K562 (cell line): ENCODE measurements at regions not wholly inside any gene's neighbourhood (a gene's known extent, or its start where the extent isn't known, plus 50 kb on each side); places are given as distances from the start of the nearest gene placed in this dataset.

Experiments used
- ATAC-seq: fragments of 200-7000 bp; cut with Tn5 transposase; 3 replicates; pipeline ENCODE4 v1.9.1; 2020; ENCODE audit warnings: moderate library complexity
- BruUV-seq: library from RNA; stranded (reverse); fragments of 400-500 nt; replicated peaks from 2 replicates; lab custom pipeline; 2021; lab: Mats Ljungman, UMichigan
- CTCF ChIA-PET: fragments of 300-600 bp; formaldehyde crosslinking; extraction: SDS; loops from one replicate; lab custom pipeline; 2021; ENCODE audit warnings: low intra/inter-chr PET ratio; lab: Yijun Ruan, JAX
- POLR2A ChIA-PET: fragments of 300-600, 350-650 bp; sonication (Branson Sonifier 250); formaldehyde crosslinking; extraction: SDS; loops from one replicate; lab custom pipeline; 2021; ENCODE audit warnings: antibody characterized with exemption, inconsistent platforms; lab: Yijun Ruan, JAX
- DNase-seq, 4 experiments: peaks; one replicate each; pipeline versions ENCODE4 v3.0.0 to v3.0.0-alpha.2; 2011 to 2018; ENCODE audit warnings: low spot score in 3 of 4, mixed read lengths in 3 of 4; ENCODE audit errors: extremely low read depth in 1 of 4
- FAIRE-seq: peaks from 2 replicates; lab custom pipeline; 2011; peaks lifted over from hg19 to GRCh38; lab: Jason Lieb, UNC
- H2AFZ ChIP-seq: 2 replicates; pipeline ENCODE4 v1.6.0; 2011; ENCODE audit warnings: low read depth, low read length, control low read depth, inconsistent platforms
- H3K27ac ChIP-seq: fragments of 200-600 bp; 3 replicates; pipeline ENCODE4 v1.8.0; 2011; ENCODE audit warnings: low read depth, mild to moderate bottlenecking, control low read depth, inconsistent platforms, low read length, moderate library complexity, mixed read lengths; ENCODE audit errors: extremely low read depth
- H3K27me3 ChIP-seq, 2 experiments: fragments of 300-600 bp in 1 of 2; 2 replicates in 1 of 2; 3 replicates in 1 of 2; pipeline versions ENCODE4 v1.6.0 to v1.8.0; 2011; ENCODE audit warnings: inconsistent platforms in 2 of 2, low read length in 2 of 2, mild to moderate bottlenecking in 1 of 2, mixed read lengths in 1 of 2, moderate library complexity in 1 of 2; ENCODE audit not compliant: control insufficient read depth in 2 of 2, insufficient read depth in 2 of 2
- H3K36me3 ChIP-seq: fragments of 300-600 bp; 3 replicates; pipeline ENCODE4 v1.8.0; 2011; ENCODE audit warnings: mild to moderate bottlenecking, low read length, inconsistent platforms; ENCODE audit not compliant: control insufficient read depth, insufficient read depth
- H3K4me1 ChIP-seq, 2 experiments: fragments of 200-600 bp in 1 of 2; replicated peaks in 1 of 2; 2 replicates in 1 of 2; 3 replicates in 1 of 2; pipeline versions ENCODE4 v1.5.1 to v1.8.0; 2011; ENCODE audit warnings: inconsistent platforms in 2 of 2, low read length in 2 of 2, mild to moderate bottlenecking in 1 of 2, mixed read lengths in 1 of 2, moderate library complexity in 1 of 2; ENCODE audit not compliant: control insufficient read depth in 2 of 2, insufficient read depth in 2 of 2
- H3K4me2 ChIP-seq: 2 replicates; pipeline ENCODE4 v1.6.1; 2011; ENCODE audit warnings: low read length, control low read depth, inconsistent platforms, mixed read lengths; ENCODE audit not compliant: insufficient read depth
- H3K4me3 ChIP-seq: fragments of 200-600 bp; sonication (generic), shearing (Covaris generic); 2 replicates; pipeline ENCODE4 v1.5.1; 2016; ENCODE audit warnings: control low read depth, inconsistent platforms
- H3K79me2 ChIP-seq: fragments of 200-600 bp; 3 replicates; pipeline ENCODE4 v1.8.0; 2011; ENCODE audit warnings: low read length, inconsistent platforms; ENCODE audit not compliant: control insufficient read depth, insufficient read depth
- H3K9ac ChIP-seq, 2 experiments: 2 replicates each; pipeline versions ENCODE4 v1.6.0 to v1.6.1; 2011; ENCODE audit warnings: low read depth in 2 of 2, low read length in 2 of 2, control low read depth in 1 of 2, inconsistent platforms in 1 of 2, mild to moderate bottlenecking in 1 of 2, mixed read lengths in 1 of 2; ENCODE audit not compliant: insufficient read depth in 1 of 2
- H3K9me1 ChIP-seq: one replicate; pipeline ENCODE4 v1.6.0; 2011; ENCODE audit warnings: inconsistent platforms, mild to moderate bottlenecking, low read length, moderate library complexity; ENCODE audit not compliant: control insufficient read depth, insufficient read depth
- H3K9me3 ChIP-seq: replicated peaks from 2 replicates; pipeline ENCODE4 v1.5.1; 2011; ENCODE audit warnings: low read depth, low read length, inconsistent platforms; ENCODE audit not compliant: control insufficient read depth, insufficient read depth
- H4K20me1 ChIP-seq: replicated peaks from 2 replicates; pipeline ENCODE4 v1.6.1; 2011; ENCODE audit warnings: low read length, inconsistent platforms, mixed read lengths; ENCODE audit not compliant: control insufficient read depth, insufficient read depth
- AFF4 ChIP-seq: sonication (generic); formaldehyde crosslinking; IDR thresholded peaks from 2 replicates; pipeline ENCODE4 v1.8.0; 2023; ENCODE audit warnings: mild to moderate bottlenecking, missing genetic modification reagents
- CTBP1 ChIP-seq: fragments of 450-650 bp; IDR thresholded peaks from 2 replicates; pipeline ENCODE4 v1.6.1; 2016; ENCODE audit warnings: borderline replicate concordance
- FOXO4 ChIP-seq: fragments of 450-650 bp; formaldehyde crosslinking; IDR thresholded peaks from 2 replicates; pipeline ENCODE4 v1.4.0; 2020; ENCODE audit warnings: mild to moderate bottlenecking, moderate library complexity
- L3MBTL2 ChIP-seq: fragments of 450-650 bp; IDR thresholded peaks from 2 replicates; pipeline ENCODE4 v1.6.1; 2016; ENCODE audit warnings: mild to moderate bottlenecking, moderate library complexity
- MCM2 ChIP-seq: fragments of 450-650 bp; IDR thresholded peaks from 2 replicates; pipeline ENCODE4 v1.6.1; 2017; ENCODE audit warnings: low read depth, mild to moderate bottlenecking
- NKRF ChIP-seq: fragments of 450-650 bp; IDR thresholded peaks from 2 replicates; pipeline ENCODE4 v1.6.1; 2016; ENCODE audit warnings: borderline replicate concordance
- SNRNP70 ChIP-seq: fragments of 200-400 bp; formaldehyde crosslinking; optimal IDR thresholded peaks from 2 replicates; pipeline ENCODE3; 2017; ENCODE audit warnings: low read depth, low read length
- SP1 ChIP-seq: sonication (generic); formaldehyde crosslinking; IDR thresholded peaks from 2 replicates; pipeline ENCODE4 v1.8.1; 2022; ENCODE audit warnings: mild to moderate bottlenecking, missing genetic modification reagents
- TAL1 ChIP-seq: fragments of 450-650 bp; IDR thresholded peaks from 2 replicates; pipeline ENCODE4 v1.6.1; 2016; ENCODE audit warnings: mild to moderate bottlenecking
- ZMIZ1 ChIP-seq, 2 experiments: fragments of 150-350 bp in 1 of 2; IDR thresholded peaks; 2 replicates each; pipeline ENCODE4 v1.6.1; 2012 to 2016; ENCODE audit warnings: low read depth in 2 of 2, low read length in 2 of 2, mild to moderate bottlenecking in 1 of 2, moderate library complexity in 1 of 2
- ZNF146 ChIP-seq: IDR thresholded peaks from one replicate; pipeline ENCODE4 v1.6.1; 2018; ENCODE audit warnings: missing compliant biosample characterization; ENCODE audit not compliant: unreplicated experiment
- ZNF3 ChIP-seq: fragments of 250-450 bp; sonication (Bioruptor Pico); IDR thresholded peaks from 2 replicates; pipeline ENCODE4 v1.5.0; 2021; ENCODE audit warnings: mild to moderate bottlenecking, moderate library complexity
- ZNF780A ChIP-seq: fragments of 250-450 bp; sonication (Bioruptor Pico); IDR thresholded peaks from 2 replicates; pipeline ENCODE4 v1.5.0; 2021; ENCODE audit warnings: mild to moderate bottlenecking
- WGBS: fragments of 100-300 bp; shearing (Covaris generic); methylation state at CpG from one replicate; pipeline ENCODE4 v1.1.6; 2016; ENCODE audit warnings: low coverage, mixed read lengths; ENCODE audit not compliant: insufficient coverage; ENCODE audit errors: missing lambda C conversion rate; 5-methylcytosine and 5-hydroxymethylcytosine counted together
- in situ Hi-C: fragments of 300-500 bp; cut with MboI; formaldehyde crosslinking; loops from 4 replicates; pipeline ENCODE4 v1.15.0; 2018; ENCODE audit warnings: inconsistent platforms, mixed read lengths
- intact Hi-C: fragments of 100-400 bp; cut with micrococcal nuclease; formaldehyde crosslinking; loops from 2 replicates; pipeline ENCODE4 v1.14.2; 2022

- no peak for ATAC-seq
- Histone ChIP-seq H3K4me1 (no peaks in the 10 kb centered on the region), H3K27ac (no peak overlapping the region), H3K4me3 (no peak overlapping the region), H3K9me1 (no peaks in the 10 kb centered on the region), H2AFZ (no peak overlapping the region), H3K79me2 (no peaks in the 10 kb centered on the region), H4K20me1 (no peaks in the 10 kb centered on the region), H3K4me2 (no peak overlapping the region), H3K27me3 (no peaks in the 10 kb centered on the region), H3K36me3 (no peaks in the 10 kb centered on the region), H3K9me3 (no peaks in the 10 kb centered on the region)
- no peak for DNase-seq
- POLR2A ChIA-PET, result no interaction called here
- CTCF ChIA-PET, result no interaction called here
- in situ Hi-C loops, result no loop called here
- intact Hi-C loops, result no loop called here
- no peak for FAIRE-seq
- TF ChIP-seq ZNF146 (CRISPR knock-in tag) (no peak), CTBP1 (no peak), SNRNP70 (no peak), FOXO4 (CRISPR knock-in tag) (no peak), TAL1 (no peak), NKRF (no peak), AFF4 (CRISPR knock-in tag) (no peak), SP1 (CRISPR knock-in tag) (no peak), ZNF3 (CRISPR knock-in tag) (no peak), ZNF780A (CRISPR knock-in tag) (no peak), MCM2 (no peak), ZMIZ1 (IDR thresholded peaks at IDR 0.05; ENCODE audit: low read depth in 2 of 2, low read length in 2 of 2) (no peak), L3MBTL2 (no peak)
- TF ChIP-seq, all 486 proteins: peak for 0
- no TSS peak for BruUV-seq
- no peak overlapping the region for H3K9ac ChIP-seq
- WGBS, result 0% methylated on average over 4 of the region's 4 CpGs
Observed at GRCh38 chr2:4753721-4754120, 938.5 kb upstream of the SOX11 start.
